KBM-7 (cell line): ENCODE measurements at regions not wholly inside any gene's neighbourhood (a gene's known extent, or its start where the extent isn't known, plus 50 kb on each side); places are given as distances from the start of the nearest gene placed in this dataset.

Source experiments
- DNase-seq: peaks from one replicate; pipeline ENCODE4 v3.0.0-alpha.2; 2015
- in situ Hi-C: fragments of 300-500 bp; cut with MboI; formaldehyde crosslinking; loops from 2 replicates; pipeline ENCODE4 v1.14.3; 2020; ENCODE audit warnings: low sequenced_read_pairs, low pct_unique_long_range_greater_than_20kb, mixed read lengths

DNA sequence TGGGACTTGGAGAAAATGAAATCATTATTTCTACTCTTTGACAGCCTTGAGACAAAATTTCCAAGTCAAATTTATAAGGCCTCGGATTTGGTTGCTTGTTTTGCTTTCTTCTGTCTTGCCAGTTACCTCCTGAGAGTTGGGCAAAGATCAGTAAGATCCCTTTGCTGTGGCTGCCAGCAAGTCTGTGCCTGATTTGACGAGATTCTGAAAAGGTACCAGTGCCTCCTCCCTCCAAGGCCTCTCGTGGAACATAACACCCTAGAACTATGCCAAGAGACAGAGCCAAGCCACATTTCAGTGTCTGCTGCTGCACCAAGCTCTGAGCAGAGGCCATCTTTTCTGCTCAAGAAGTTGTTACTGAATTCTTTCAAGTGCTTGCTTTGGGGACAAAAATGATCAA is 61.0 kb downstream of the GTPBP8 start:
- no peak for DNase-seq
- in situ Hi-C loops = loop anchor here (10.0 kb wide), 1 partner anchor 233 kb away; no protein-coding TSS in a partner anchor

DNA sequence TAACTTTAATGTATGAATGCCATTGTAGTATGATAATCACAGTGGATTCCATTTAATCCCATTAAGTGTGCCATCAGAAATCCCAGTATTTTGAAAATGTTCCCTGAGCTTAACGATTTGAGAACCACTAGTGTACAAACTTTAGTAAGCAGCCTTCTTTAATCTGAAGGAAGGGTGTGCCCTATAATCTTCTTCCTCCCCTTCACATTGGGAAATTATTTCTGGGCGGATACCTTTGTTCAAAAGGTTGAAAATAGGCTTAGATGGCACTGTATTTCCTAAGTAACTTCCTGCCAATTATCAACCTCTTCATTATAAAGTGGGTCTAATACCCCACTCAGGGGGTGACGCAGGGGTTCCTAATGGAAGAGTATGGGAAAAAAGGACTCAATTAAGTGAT is 62.4 kb downstream of the GTPBP8 start:
- DNase-seq = no peak
- in situ Hi-C loops = loop anchor here (10.0 kb wide), 1 partner anchor 232 kb away; no protein-coding TSS in a partner anchor

DNA sequence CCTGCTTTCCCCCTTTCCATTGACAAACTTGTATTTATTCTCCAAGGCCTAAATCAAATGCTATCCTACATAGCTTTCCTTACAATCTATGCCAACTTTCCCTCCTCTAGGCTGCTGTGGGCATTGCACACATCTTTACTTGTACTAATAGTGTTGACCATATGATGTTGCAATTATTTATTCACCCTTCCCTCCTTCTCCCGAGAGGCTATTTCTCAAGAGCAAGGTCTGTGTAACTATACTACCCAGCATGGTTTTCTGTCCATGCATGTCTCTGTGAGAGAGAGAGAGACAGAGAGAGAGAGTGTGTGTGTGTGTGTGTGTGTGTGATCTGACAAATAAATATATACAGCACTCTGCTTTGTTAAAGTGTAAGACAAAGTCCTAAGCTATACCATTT is 63.8 kb downstream of the GTPBP8 start:
- in situ Hi-C loops = loop anchor here (10.0 kb wide), 1 partner anchor 230 kb away; no protein-coding TSS in a partner anchor
- no peak for DNase-seq

DNA sequence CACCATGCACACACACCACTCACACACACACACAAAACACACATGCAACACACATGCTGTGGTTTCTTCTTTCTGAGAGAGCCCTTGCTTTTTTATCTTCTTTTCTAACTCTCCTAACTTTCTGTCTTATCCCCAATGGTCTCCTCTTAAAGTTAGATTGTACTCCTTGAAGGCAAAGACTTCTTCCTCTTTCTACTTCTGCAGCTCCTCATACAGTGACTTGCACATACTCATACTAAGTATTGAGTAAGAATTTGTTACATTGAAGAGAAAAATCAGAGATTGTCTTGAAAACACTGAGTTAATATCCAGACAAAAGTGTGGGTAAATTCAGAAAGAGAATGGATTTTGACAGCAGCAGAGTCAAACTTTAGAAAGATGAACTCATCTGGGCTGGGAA is 64.4 kb downstream of the GTPBP8 start:
- in situ Hi-C loops = loop anchor here (10.0 kb wide), 1 partner anchor 230 kb away; no protein-coding TSS in a partner anchor
- no peak for DNase-seq

DNA sequence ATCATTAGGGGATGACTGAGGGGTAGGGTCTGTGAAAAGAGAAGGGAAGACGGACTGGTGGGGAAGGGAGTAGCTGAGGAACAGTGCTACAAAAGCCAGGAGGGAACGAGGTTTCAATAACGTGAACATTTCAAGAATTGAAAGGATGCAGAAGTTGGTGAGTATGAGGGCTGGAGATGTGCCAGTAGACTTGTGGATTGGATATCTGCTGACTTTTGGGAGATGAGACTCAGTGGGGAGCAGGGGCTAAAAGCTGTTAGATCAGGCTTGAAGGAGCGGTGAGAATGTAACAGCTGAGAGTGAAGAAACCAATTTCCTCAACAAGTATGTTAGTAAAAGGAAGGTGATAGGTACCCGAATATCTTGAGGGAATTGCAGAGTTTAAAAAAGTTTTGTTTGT is 65.2 kb downstream of the GTPBP8 start:
- DNase-seq = no peak
- in situ Hi-C loops = loop anchor here (10.0 kb wide), 1 partner anchor 229 kb away; no protein-coding TSS in a partner anchor

DNA sequence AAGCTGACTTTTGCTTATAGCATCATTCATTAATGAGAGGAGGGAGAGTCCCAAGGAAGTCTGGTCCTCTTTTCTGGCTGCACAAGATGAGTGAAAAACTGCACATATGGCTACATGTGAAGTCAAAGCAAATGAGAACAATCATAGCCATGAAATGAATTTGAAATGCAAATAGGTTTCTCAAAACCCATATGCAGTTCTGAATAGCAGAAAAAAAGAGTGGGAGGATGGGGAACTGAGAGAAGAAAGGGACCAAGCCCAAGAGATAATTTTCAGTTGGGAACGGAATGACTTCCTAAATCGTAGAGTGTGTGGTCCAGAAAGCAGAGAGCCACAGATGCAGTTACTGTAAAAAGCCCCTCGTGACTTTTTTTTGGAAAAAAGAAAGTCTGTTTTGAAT is 66.3 kb downstream of the GTPBP8 start:
- in situ Hi-C loops = loop anchor here (10.0 kb wide), 1 partner anchor 228 kb away; no protein-coding TSS in a partner anchor
- DNase-seq = no peak

DNA sequence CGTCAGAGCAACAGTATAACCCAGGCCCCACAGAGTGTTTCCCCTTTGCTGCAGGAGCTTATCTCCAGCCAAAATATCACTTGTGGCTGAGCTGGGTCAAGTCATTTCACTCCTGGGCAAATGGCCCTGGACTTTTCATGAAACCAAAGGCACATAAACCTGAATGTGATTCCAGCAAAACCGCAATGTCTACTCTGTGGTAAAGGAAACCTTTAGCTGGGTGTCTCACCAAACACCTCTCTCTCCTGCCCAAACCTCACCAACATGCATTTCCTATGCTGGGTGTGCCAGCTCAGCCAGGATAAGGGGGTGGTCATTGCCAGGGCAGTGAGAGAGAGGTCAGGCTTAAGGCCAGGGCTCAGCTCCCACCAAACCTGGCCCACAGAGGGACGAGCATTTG is 67.4 kb downstream of the GTPBP8 start:
- in situ Hi-C loops = loop anchor here (10.0 kb wide), 1 partner anchor 227 kb away; no protein-coding TSS in a partner anchor
- no peak for DNase-seq

DNA sequence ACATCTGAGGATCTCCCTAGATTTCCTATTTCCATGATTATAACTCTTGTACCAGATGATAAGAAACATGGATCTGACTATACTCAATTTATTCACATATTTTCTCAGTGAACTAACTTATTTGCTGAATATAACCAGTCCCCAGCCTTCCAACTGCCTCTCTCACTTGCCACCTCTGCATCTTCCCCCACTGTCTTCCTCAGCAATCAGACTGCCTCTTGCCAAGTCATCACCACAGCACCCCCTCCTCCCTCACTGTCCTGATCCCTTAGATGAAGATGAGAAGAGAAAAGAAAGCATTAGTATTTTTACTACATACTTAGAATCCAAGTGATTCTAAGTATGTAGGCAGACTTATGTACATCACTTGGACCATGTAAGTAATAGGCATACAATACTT is 71.9 kb downstream of the GTPBP8 start:
- DNase-seq = no peak
- in situ Hi-C loops = no loop called here

DNA sequence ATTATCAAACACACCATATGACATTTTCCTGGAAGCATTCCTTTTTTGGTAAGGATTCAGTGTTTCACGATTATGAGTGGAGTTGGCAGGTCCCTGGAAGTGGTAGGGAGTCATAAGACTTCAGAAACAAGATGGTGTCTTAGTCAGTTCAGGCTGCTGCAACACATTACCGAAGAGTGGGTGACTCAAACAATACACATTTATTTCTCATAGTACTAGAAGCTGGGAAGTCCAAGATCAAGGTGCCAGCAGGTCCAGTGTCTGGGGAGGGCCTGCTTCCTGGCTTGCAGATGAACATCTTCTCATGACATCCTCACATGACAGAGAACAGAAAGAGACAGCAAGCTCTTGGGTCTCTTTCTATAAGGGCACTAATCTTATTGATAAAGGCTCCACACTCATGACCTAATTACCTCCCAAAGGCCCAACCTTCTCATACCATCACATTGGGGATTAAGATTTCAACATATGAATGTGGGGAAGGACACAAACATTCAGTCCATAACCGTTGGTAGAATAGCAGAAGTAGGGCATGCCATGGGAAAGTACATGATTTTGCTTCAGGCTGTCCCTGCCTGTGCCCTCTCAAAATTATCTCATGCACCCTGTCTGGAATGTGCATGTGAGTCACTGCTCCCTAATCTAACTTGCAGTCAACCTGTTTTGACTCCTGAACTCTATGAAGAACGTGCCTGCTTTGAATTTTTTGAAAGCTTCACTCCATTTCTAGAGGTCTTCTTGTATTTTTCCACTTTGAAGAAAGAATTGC is 72.5 kb downstream of the GTPBP8 start:
- no peak for DNase-seq
- in situ Hi-C loops = no loop called here

DNA sequence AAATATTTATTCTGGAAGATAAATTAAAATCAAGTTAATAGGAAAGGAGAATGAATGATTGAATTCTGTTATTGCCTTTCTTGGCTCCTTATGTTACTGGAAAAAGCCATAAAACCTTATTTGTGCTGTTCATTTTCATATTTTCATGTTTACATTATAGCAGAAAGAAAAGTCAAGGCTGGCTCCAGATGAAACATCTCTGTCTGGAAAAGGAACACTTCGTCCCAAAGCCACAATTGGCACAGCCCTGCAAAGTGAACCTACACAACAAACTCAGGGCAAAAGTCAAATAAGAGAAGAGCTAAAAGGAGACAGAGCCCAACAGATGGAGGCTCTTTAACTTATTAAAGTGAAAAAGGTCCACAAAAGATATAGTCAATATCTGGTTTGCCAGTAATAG is 73.4 kb downstream of the GTPBP8 start:
- in situ Hi-C loops = no loop called here
- no peak for DNase-seq

DNA sequence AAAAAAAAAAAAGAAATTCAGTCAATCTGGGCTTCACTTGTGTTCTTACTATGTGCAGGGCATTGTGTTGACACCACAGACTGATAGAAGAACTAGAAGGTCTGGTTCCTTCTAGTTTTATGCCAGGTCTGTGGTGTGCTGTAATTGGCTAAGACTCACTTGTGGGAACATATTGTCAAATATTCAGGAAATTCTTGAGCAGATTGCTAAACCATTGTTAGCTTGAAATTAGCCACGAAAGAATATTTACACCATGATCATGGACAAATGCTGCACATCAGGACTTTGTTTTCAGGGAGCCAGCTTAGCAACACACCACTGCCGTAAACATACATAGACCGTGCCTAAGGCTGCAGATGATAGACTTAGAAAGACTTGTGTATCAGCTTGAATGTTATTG is 74.6 kb downstream of the GTPBP8 start:
- DNase-seq = no peak
- in situ Hi-C loops = no loop called here

DNA sequence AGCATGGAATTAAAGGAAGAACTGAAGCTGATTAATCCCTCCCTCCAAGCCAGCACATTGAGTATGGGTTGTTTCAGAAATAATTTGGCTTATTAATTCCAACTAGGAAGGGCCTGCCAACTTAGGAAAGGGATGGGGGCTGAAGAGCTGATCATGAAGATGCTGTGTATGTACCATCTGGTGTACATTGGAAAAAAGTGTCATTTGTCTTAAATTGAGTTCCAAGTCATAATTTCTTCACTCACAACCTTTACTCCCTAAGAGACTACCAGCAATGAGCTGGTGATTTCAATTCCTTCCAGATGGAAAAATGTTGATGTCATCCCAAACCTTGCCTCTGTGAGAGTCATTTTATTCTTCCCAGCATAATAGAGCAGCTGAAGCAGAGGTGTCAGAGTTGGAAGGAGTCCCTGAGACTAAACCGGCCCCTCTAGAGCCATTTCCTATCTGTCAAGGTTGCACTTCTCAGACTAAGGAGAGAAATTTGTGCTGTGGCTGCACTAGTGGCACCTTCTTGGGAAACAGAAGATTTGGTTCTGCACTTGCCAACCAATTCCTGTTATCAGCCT is 79.4 kb downstream of the GTPBP8 start:
- in situ Hi-C loops = no loop called here

DNA sequence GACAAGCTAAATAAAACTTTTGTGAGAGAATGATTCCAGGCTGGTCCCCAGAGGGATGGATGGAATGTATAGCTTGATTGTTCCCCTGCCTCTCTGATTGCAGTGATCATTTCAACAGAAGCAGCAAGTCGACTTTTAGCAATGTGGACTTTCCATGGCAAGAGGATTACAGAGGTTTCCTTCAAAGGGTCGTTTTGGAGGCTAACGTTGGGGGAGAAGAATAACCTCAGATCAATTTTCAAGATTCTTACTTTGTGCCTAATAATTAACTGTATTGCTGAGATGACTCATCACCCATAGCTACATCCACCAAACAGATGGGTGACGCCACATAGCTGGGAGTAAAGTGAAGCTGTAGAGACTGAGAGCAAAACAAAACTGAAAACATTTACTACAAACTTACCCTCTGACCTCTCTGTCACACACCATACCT is 79.9 kb downstream of the GTPBP8 start:
- no peak for DNase-seq
- in situ Hi-C loops = no loop called here

More for the DNA sequence above, 79.4 kb downstream of the GTPBP8 start:
- DNase-seq = no peak

DNA sequence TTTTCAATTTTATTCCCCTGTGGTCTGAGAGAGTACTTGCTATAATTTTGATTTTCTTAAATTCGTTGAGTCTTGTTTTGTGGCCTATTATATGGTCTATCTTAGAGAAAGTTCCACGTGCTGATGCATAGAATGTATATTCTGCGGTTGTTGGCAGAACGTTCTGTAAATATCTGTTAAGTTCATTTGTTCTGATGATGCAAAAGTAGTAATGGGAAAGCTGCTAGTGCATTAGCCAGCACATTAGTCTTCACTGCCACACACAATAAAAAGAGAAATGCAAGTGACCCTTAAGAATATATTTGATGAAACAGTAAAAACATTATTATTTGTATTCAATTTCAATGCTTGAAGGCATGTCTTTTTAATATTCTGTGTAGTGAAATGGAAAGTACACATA is 84.8 kb downstream of the GTPBP8 start:
- in situ Hi-C loops = no loop called here
- DNase-seq = no peak

DNA sequence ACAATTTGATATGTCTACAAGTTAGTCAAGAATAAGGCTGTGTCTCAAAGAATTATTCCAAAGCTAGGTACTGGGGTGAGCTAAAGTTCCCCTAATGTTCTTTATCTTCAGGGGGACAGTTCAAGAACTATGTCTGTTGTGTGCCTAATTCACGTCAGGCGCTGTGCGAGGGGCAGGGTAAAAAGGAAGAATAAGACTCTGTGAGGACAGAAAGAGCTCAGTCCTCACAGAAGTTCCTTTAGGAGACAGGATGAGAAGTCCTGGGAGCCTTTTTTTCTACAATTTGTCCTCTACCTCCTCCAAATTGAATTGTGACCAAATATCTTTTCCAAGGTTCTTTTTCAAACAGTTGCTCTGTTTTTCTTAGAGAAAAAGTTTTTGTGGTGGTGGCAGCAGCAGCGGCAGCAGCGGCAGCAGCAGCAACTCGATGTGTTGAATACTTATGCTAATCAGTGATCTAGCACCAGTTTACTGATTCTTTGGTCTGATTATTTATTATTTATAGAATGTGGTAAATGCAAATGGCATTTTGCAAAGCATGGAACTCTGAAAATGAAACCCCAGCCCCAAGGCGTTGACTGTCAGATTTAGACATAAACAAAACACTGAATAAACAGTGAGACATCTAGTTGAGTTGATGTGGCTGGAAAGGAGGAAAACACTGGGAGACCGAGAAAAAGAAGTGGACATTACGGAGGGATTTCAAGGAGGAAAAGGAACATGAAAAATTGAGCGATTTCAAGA is 88.6 kb downstream of the GTPBP8 start:
- no peak for DNase-seq

DNA sequence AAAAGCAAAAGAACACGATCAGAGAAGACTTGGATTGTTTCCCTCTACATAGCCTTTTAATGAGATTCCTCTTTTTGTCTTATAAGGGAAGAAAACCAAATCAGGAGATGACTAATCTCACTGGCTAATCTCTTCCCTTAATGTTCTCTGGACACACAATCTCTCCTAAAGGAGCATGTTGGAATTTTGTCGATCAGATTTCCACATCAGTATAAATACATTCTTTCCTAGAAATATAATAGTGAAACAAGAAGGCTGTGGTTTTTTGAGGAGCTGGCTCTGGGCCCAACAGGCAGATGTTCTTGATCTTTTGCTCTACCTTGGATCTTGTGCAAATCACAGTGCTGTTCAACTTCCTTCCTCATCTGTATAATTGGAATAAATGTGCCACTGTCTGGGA is 94.0 kb downstream of the GTPBP8 start:
- peak; percentile 49 for DNase-seq
- in situ Hi-C loops = no loop called here

More for the DNA sequence above, 88.6 kb downstream of the GTPBP8 start:
- in situ Hi-C loops = no loop called here

DNA sequence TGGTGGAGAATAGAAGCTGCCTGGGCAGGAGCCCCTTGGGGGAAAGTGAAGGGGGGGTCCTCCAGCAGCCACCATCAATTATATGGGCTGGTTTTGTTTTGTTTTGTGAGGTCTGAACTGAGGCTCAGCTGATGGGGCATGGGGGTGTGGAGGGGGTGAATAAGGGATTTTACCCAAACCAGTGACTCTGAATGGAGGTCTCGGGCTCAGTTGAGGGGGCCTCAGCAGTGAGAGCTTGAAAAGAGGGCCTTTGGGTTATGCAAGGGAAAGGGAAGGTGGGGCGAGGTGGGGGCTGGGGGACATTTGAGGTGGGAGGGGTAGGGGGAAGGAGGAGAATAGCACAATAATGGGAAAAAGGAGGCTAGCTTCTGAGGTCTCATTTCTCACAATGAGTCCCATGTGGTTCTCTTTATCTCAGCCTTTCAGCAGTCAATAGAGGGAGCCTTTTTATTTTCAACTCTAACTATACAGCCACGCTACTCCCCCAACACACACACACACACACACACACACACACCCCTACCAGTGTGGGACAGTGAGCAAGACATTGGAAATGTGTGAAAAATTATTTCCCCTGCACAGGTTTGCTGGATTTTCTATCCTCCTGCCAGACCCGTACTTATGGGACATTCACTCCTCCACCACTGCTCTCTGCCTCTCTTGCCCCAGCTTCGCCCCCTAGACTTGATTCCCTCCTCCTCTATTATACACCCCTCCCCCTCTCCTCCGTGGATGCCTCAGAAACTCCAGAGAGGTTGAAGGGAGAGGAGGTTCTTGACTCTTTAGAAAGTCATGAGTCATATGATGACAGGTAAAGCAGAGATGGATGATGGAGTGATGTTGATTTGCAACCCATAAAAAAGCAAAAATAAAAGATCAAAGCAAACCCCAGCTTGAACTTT is 96.0 kb downstream of the GTPBP8 start:
- DNase-seq = no peak
- in situ Hi-C loops = no loop called here

DNA sequence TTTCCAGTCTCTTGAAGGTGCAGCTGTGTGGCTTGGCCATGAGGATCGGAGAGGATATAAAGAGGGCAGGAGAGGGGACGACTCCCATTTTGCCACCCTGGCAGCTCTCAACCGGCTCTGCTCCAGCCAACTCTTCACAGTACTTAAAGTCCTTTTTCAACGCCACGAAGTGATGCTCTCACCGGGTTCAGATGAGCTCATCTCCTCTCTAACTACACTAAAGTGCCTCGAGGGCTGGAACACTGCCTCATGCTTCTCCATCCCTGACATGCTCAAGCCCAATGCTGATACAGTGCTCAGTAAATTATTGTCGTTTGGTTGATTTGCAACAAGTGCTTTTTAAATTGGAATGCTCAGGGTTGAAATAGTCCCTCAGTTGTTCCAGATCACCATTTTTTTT is 97.8 kb downstream of the GTPBP8 start:
- in situ Hi-C loops = no loop called here
- DNase-seq = no peak

DNA sequence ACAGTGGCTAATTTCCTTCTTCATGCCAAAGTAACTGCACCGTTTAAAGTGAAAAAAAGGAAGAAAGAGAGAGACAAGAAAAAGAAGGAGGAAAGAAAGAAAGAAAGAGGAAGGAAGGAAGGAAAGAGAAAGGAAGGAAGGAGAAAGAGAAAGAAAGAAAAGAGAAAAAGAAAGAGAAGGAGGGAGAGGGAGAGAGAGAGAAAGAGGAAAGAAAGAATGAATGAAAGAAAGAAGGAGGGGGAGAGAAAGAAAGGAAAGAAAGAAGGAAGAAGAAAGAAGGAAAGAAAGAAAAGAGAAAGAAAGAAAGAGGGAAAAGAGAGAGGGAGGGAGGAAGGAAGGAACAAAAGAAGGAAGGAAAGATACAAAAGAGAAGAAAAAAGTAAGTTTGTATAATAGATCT is 100.6 kb downstream of the GTPBP8 start:
- in situ Hi-C loops = no loop called here
- no peak for DNase-seq
